ENCODE measurements at regions not wholly inside any gene's neighbourhood (a gene's known extent, or its start where the extent isn't known, plus 50 kb on each side); places are given as distances from the start of the nearest gene placed in this dataset.

DNA sequence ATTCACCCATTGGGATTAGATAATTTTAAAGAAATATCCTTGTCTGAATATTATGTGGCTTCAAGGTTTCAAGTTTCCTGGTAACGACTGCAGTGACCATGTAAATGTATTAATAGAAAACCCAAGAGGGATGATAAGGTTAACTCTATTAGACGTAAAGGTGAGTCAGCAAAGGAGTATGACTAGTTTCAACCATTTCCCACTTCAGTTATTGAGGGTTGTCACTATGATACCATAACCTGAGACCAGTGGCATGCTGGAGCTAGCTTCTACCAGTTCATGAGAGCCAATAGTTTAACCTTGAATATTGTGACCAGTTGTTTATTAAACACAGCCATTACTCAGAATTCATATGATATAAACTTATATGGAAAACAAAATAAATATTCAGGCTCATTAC lies 270.1 kb downstream of the TMA16 start:
- no peak overlapping the region for H3K27ac ChIP-seq (ENCODE audit: low read depth, low read length)
- TF ChIP-seq EP300 (IDR thresholded peaks at IDR 0.05; ENCODE audit: borderline replicate concordance in 1 of 2, low read depth in 2 of 2, low read length in 2 of 2) (no peak), SUZ12 (IDR thresholded peaks at IDR 0.05; ENCODE audit: low read length) (no peak), POU5F1 (IDR thresholded peaks at IDR 0.05; ENCODE audit: low read depth, low read length) (no peak), KDM4A (IDR thresholded peaks at IDR 0.05; ENCODE audit: low read depth, low read length, severe bottlenecking) (no peak), TEAD4 (IDR thresholded peaks at IDR 0.05; ENCODE audit: low read depth, low read length) (no peak), CHD1 (IDR thresholded peaks at IDR 0.05; ENCODE audit: low read depth, low read length) (no peak)
- no peak overlapping the region for H2AFZ ChIP-seq (ENCODE audit: low read length)
- no peak overlapping the region for H3K4me3 ChIP-seq (ENCODE audit: extremely low read depth in 1 of 4, insufficient read depth in 2 of 4, low read depth in 3 of 4, low read length in 4 of 4)
- H2BK5ac ChIP-seq (ENCODE audit: low read depth, low read length) = no peak overlapping the region
- H3K56ac ChIP-seq (replicated peaks; ENCODE audit: insufficient read length, low read depth, low read length) = no peak overlapping the region
- H2BK120ac ChIP-seq (replicated peaks; ENCODE audit: low read depth, low read length) = no peak overlapping the region
- ChIA-PET POLR2A (ENCODE audit: partially characterized antibody) (no interaction called here), CTCF (ENCODE audit: partially characterized antibody) (no interaction called here)
- 94% methylated on average over 2 of the region's 2 CpGs; no CpG with 5 or more reads in 1 of the 2 experiments for WGBS, 2 experiments (ENCODE audit: extremely low coverage in 1 of 2, insufficient coverage in 1 of 2, insufficient read length in 1 of 2, insufficient replicate concordance in 2 of 2, low coverage in 1 of 2, low lambda C conversion rate in 2 of 2, missing lambda C conversion rate in 1 of 2)
- H3K27me3 ChIP-seq (replicated peaks in 1 of 4; ENCODE audit: control insufficient read depth in 3 of 4, extremely low read depth in 1 of 4, insufficient read depth in 3 of 4, low read length in 3 of 4) = no peaks in the 10 kb centered on the region
- no peaks in the 10 kb centered on the region for H3K9me3 ChIP-seq (ENCODE audit: insufficient read depth in 2 of 2, low read depth in 1 of 2, low read length in 1 of 2)
- H3K18ac ChIP-seq (ENCODE audit: extremely low read depth, low read length) = no peak overlapping the region
- H3K4ac ChIP-seq (replicated peaks; ENCODE audit: insufficient read length, low read depth, low read length) = no peak overlapping the region
- FAIRE-seq (no peak), DNase-seq (ENCODE audit: low read depth in 1 of 2, low spot score in 2 of 2) (no peak)
- no peak overlapping the region for H2BK12ac ChIP-seq (ENCODE audit: low read depth, low read length)
- no peak overlapping the region for H3K9ac ChIP-seq (replicated peaks in 1 of 4; ENCODE audit: extremely low read depth in 1 of 4, low read depth in 3 of 4, low read length in 3 of 4)
- no peaks in the 10 kb centered on the region for H4K20me1 ChIP-seq (replicated peaks in 1 of 2; ENCODE audit: control insufficient read depth in 1 of 2, insufficient read depth in 2 of 2, low read length in 2 of 2)
- H3K36me3 ChIP-seq (ENCODE audit: control insufficient read depth in 2 of 4, insufficient read depth in 4 of 4, low read length in 3 of 4) = no peaks in the 10 kb centered on the region
- no peaks in the 10 kb centered on the region for H3K79me2 ChIP-seq (ENCODE audit: control insufficient read depth in 1 of 2, insufficient read depth in 2 of 2, low read length in 2 of 2)
- no peak overlapping the region for H3K4me2 ChIP-seq (ENCODE audit: insufficient read depth in 1 of 2, low read depth in 2 of 2, low read length in 2 of 2)
- no peaks in the 10 kb centered on the region for H3K23me2 ChIP-seq (ENCODE audit: low read depth, low read length)
- no peak overlapping the region for H4K91ac ChIP-seq (replicated peaks; ENCODE audit: insufficient read length, low read length)
- no peak overlapping the region for H2BK15ac ChIP-seq (ENCODE audit: low read length)
- no peak overlapping the region for H3K14ac ChIP-seq (ENCODE audit: insufficient read length)
- no peak overlapping the region for H2BK20ac ChIP-seq (ENCODE audit: low read length)
- H2AK5ac ChIP-seq (ENCODE audit: low read depth, low read length) = no peak overlapping the region
- H4K5ac ChIP-seq (ENCODE audit: insufficient read length, low read depth, low read length) = no peak overlapping the region
- no peaks in the 10 kb centered on the region for H3K4me1 ChIP-seq (replicated peaks in 1 of 4; ENCODE audit: control insufficient read depth in 3 of 4, insufficient read depth in 4 of 4, low read length in 3 of 4)
- no peak overlapping the region for H3K23ac ChIP-seq (ENCODE audit: insufficient read length)
- no peak overlapping the region for H4K8ac ChIP-seq (ENCODE audit: extremely low read depth, insufficient read depth, low read length)
- H3K79me1 ChIP-seq (ENCODE audit: low read depth, low read length) = no peaks in the 10 kb centered on the region

Data from H1 (cell line).